PC-3 (cell line): ENCODE measurements at regions not wholly inside any gene's neighbourhood (a gene's known extent, or its start where the extent isn't known, plus 50 kb on each side); places are given as distances from the start of the nearest gene placed in this dataset.

Experiments used
- ATAC-seq: fragments of 200-7000 bp; cut with Tn5 transposase; 2 replicates; pipeline ENCODE4 v1.9.1; 2020; ENCODE audit warnings: mild to moderate bottlenecking, moderate library complexity
- BruUV-seq: library from RNA; stranded (reverse); fragments of 400-500 nt; replicated peaks from 2 replicates; lab custom pipeline; 2021; lab: Mats Ljungman, UMichigan
- CTCF ChIA-PET: fragments of 300-600 bp; sonication (Branson Sonifier 250); formaldehyde crosslinking; loops from one replicate; lab custom pipeline; 2022; ENCODE audit warnings: antibody characterized with exemption; lab: Charles Lee
- POLR2A ChIA-PET: fragments of 300-600 bp; sonication (Branson Sonifier 250); formaldehyde crosslinking; loops from one replicate; lab custom pipeline; 2022; ENCODE audit warnings: antibody characterized with exemption; ENCODE audit not compliant: unreplicated experiment; lab: Charles Lee
- DNase-seq: peaks from one replicate; pipeline ENCODE4 v3.0.0-alpha.2; 2015
- H2AFZ ChIP-seq: fragments of 300-600 bp; sonication (generic); 2 replicates; pipeline ENCODE4 v1.6.0; 2016; ENCODE audit warnings: antibody characterized with exemption, low read length
- H3F3A ChIP-seq: fragments of 300-600 bp; sonication (generic); one replicate; pipeline ENCODE4 v1.6.0; 2017; ENCODE audit warnings: antibody characterized with exemption, low read length, control low read depth, mild to moderate bottlenecking; ENCODE audit not compliant: unreplicated experiment
- H3K27ac ChIP-seq: fragments of 300-600 bp; sonication (generic); 2 replicates; pipeline ENCODE4 v1.5.1; 2016; ENCODE audit warnings: mild to moderate bottlenecking, low read length
- H3K27me3 ChIP-seq: fragments of 300-600 bp; sonication (generic); 2 replicates; pipeline ENCODE4 v1.6.1; 2016; ENCODE audit warnings: low read length, mixed read lengths
- H3K36me3 ChIP-seq: fragments of 300-600 bp; sonication (generic); 2 replicates; pipeline ENCODE4 v1.6.1; 2016; ENCODE audit warnings: low read depth, mixed run types, low read length, mixed read lengths
- H3K4me1 ChIP-seq: fragments of 300-600 bp; sonication (generic); 2 replicates; pipeline ENCODE4 v1.5.1; 2016; ENCODE audit warnings: low read length; ENCODE audit not compliant: insufficient read depth
- H3K4me2 ChIP-seq: fragments of 300-600 bp; sonication (generic); 2 replicates; pipeline ENCODE4 v1.6.0; 2016; ENCODE audit warnings: low read length
- H3K4me3 ChIP-seq: fragments of 300-600 bp; sonication (generic); 2 replicates; pipeline ENCODE4 v1.5.1; 2016; ENCODE audit warnings: mild to moderate bottlenecking, low read length, mixed read lengths
- H3K79me2 ChIP-seq: fragments of 300-600 bp; sonication (generic); 2 replicates; pipeline ENCODE4 v1.6.1; 2017; ENCODE audit warnings: low read length, mixed read lengths
- H3K9ac ChIP-seq: fragments of 300-600 bp; sonication (generic); 2 replicates; pipeline ENCODE4 v1.6.0; 2016; ENCODE audit warnings: mild to moderate bottlenecking, low read length
- H3K9me2 ChIP-seq: fragments of 300-600 bp; sonication (generic); replicated peaks from 2 replicates; pipeline ENCODE4 v1.6.1; 2016; ENCODE audit warnings: mixed run types, low read length, mixed read lengths
- H3K9me3 ChIP-seq: fragments of 300-600 bp; sonication (generic); 2 replicates; pipeline ENCODE4 v1.6.1; 2016; ENCODE audit warnings: low read length, mixed read lengths
- H4K20me1 ChIP-seq: fragments of 300-600 bp; sonication (generic); 2 replicates; pipeline ENCODE4 v1.6.1; 2016; ENCODE audit warnings: low read length, mixed read lengths
- EZH2 ChIP-seq: fragments of 300-600 bp; sonication (generic); IDR thresholded peaks from one replicate; pipeline ENCODE4 v1.6.1; 2017; ENCODE audit warnings: antibody characterized with exemption, mild to moderate bottlenecking, low read length; ENCODE audit not compliant: unreplicated experiment
- EZH2phosphoT487 ChIP-seq: fragments of 300-600 bp; sonication (generic); IDR thresholded peaks from 2 replicates; pipeline ENCODE4 v1.6.1; 2018; ENCODE audit warnings: mild to moderate bottlenecking, antibody characterized with exemption, low read length, borderline replicate concordance
- intact Hi-C: fragments of 100-400 bp; cut with micrococcal nuclease; formaldehyde crosslinking; loops from 2 replicates; pipeline ENCODE4 v1.9.0; 2023
- TF ChIP-seq, protein P1 (sequence below): fragments of 300-600 bp; sonication (generic); conservative IDR thresholded peaks from 2 replicates; pipeline ENCODE4 v1.5.1; 2017; ENCODE audit warnings: antibody characterized with exemption, low read depth, mild to moderate bottlenecking, low read length

DNA sequence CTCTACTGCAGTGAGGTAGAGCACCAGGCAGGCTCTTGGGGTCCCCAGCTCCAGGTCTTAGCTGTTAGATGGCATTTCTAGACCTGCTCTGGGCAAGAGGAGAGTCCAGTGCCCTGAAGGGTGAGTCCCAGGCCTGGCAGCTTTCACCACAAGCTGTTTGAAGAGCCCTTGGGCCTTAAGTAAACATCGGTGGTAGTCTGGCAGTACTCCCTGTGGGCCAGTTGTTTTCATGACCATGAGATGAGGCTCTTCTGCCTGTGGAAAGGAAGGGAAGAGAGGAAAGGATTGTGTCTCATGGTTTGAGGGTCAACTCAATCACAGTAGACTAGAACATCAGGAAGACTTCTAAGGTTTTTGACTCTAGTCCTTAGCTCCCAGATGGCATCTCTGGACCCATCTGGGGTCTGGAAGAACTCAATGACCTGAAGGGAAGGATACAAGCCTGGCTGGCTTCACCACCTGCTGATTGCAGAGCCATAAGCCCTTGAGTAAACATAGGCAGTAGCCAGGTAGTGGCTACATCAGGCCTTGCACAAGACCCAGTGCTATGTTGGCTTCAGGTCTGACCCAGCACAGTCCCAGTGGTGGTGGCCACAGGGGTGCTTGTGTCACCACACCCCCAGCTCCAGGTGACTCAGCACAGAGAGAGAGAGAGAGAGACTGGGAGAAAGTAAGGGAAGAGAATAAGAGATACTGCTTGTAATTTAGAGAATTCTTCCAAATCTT, 114.3 kb upstream of the PCSK5 start:
- no peaks in the 10 kb centered on the region for H3K4me1 ChIP-seq
- no peaks in the 10 kb centered on the region for H4K20me1 ChIP-seq
- H3F3A ChIP-seq: no peaks in the 10 kb centered on the region
- DNase-seq (no peak), ATAC-seq (no peak)
- intact Hi-C loops: no loop called here
- H3K36me3 ChIP-seq: no peaks in the 10 kb centered on the region
- no peaks in the 10 kb centered on the region for H3K27me3 ChIP-seq
- BruUV-seq: no TSS peak
- H2AFZ ChIP-seq: no peak overlapping the region
- H3K9me2 ChIP-seq: no peaks in the 10 kb centered on the region
- H3K4me2 ChIP-seq: no peak overlapping the region
- no peaks in the 10 kb centered on the region for H3K79me2 ChIP-seq
- no peak overlapping the region for H3K9ac ChIP-seq
- H3K9me3 ChIP-seq: no peaks in the 10 kb centered on the region
- H3K27ac ChIP-seq: no peak overlapping the region
- CTCF ChIA-PET: no interaction called here
- H3K4me3 ChIP-seq: no peak overlapping the region
- TF ChIP-seq, protein P1, sequence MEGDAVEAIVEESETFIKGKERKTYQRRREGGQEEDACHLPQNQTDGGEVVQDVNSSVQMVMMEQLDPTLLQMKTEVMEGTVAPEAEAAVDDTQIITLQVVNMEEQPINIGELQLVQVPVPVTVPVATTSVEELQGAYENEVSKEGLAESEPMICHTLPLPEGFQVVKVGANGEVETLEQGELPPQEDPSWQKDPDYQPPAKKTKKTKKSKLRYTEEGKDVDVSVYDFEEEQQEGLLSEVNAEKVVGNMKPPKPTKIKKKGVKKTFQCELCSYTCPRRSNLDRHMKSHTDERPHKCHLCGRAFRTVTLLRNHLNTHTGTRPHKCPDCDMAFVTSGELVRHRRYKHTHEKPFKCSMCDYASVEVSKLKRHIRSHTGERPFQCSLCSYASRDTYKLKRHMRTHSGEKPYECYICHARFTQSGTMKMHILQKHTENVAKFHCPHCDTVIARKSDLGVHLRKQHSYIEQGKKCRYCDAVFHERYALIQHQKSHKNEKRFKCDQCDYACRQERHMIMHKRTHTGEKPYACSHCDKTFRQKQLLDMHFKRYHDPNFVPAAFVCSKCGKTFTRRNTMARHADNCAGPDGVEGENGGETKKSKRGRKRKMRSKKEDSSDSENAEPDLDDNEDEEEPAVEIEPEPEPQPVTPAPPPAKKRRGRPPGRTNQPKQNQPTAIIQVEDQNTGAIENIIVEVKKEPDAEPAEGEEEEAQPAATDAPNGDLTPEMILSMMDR: no peak
- TF ChIP-seq EZH2phosphoT487 (no peak), EZH2 (no peak)
- POLR2A ChIA-PET: no interaction called here

DNA sequence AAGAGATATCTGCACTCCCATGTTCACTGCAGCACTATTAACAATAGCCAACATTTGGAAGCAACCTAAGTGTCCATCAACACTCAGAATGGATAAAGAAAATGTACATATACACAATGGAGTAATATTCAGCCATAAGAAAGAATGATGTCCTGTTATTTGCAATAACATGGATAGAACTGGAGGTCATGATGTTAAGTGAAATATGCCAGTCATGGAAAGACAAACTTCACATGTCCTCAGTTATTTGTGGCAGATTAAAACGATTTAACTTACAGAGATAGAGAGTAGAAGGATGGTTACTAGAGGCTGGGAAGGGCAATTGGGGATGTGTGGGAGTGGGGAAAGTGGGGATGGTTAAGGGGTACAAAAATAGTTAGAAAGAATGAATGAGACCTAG, 110.3 kb upstream of the PCSK5 start:
- no peaks in the 10 kb centered on the region for H3K9me2 ChIP-seq
- intact Hi-C loops: no loop called here
- CTCF ChIA-PET: no interaction called here

More for the DNA sequence above, 110.3 kb upstream of the PCSK5 start:
- ATAC-seq (no peak), DNase-seq (no peak)
- Histone ChIP-seq H3K79me2 (no peaks in the 10 kb centered on the region), H3K4me1 (no peaks in the 10 kb centered on the region), H4K20me1 (no peaks in the 10 kb centered on the region), H3K9ac (no peak overlapping the region), H3K4me2 (no peak overlapping the region), H3F3A (no peaks in the 10 kb centered on the region), H3K4me3 (no peak overlapping the region), H3K9me3 (no peaks in the 10 kb centered on the region), H3K27me3 (no peaks in the 10 kb centered on the region), H2AFZ (no peak overlapping the region), H3K36me3 (no peaks in the 10 kb centered on the region), H3K27ac (no peak overlapping the region)
- POLR2A ChIA-PET: no interaction called here
- TF ChIP-seq, protein P1: no peak
- TF ChIP-seq EZH2phosphoT487 (no peak), EZH2 (no peak)
- BruUV-seq: no TSS peak
